ENCODE measurements at regions not wholly inside any gene's neighbourhood (a gene's known extent, or its start where the extent isn't known, plus 50 kb on each side); places are given as distances from the start of the nearest gene placed in this dataset.

DNA sequence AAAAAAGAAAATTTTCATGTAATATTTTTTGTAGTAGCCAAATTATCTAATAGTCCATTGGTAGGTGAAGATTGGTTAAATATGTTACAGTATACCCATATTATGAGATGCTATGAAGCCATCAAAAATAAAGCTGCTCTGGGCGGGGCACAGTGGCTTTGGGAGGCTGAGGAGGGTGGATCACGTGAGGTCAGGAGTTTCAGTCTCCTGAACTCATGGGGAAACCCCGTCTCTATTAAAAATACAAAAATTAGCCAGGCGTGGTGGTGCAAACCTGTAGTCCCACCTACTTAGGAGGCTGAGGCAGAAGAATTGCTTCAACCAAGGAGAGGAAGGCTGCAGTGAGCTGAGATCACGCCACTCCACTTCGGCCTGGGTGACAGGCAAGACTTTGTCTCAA is 360.5 kb downstream of the KIF16B start:
- TF ChIP-seq FOXM1 (IDR thresholded peaks at IDR 0.05; ENCODE audit: borderline replicate concordance, low read depth) = no peak
- TF ChIP-seq TAF1 (IDR thresholded peaks at IDR 0.05; ENCODE audit: low read depth) = no peak
- TF ChIP-seq, protein P1, sequence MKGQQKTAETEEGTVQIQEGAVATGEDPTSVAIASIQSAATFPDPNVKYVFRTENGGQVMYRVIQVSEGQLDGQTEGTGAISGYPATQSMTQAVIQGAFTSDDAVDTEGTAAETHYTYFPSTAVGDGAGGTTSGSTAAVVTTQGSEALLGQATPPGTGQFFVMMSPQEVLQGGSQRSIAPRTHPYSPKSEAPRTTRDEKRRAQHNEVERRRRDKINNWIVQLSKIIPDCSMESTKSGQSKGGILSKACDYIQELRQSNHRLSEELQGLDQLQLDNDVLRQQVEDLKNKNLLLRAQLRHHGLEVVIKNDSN (IDR thresholded peaks at IDR 0.05) = no peak
- no peak for TF ChIP-seq RAD21 (IDR thresholded peaks at IDR 0.05; ENCODE audit: low read depth)
- TF ChIP-seq NFIC (IDR thresholded peaks at IDR 0.05) = no peak
- no peak for TF ChIP-seq TEAD4 (IDR thresholded peaks at IDR 0.05)
- no peak for TF ChIP-seq YY1 (IDR thresholded peaks at IDR 0.05; ENCODE audit: low read depth)
- no peak for TF ChIP-seq CREB1 (IDR thresholded peaks at IDR 0.05; ENCODE audit: low read depth)
- TF ChIP-seq ZBTB7A (IDR thresholded peaks at IDR 0.05; ENCODE audit: low read depth) = no peak
- no peak for TF ChIP-seq MAX (IDR thresholded peaks at IDR 0.05)
- TF ChIP-seq EGR1 (IDR thresholded peaks at IDR 0.05) = no peak
- TF ChIP-seq CEBPB (IDR thresholded peaks at IDR 0.05) = no peak
- no peak for TF ChIP-seq EP300 (IDR thresholded peaks at IDR 0.05; ENCODE audit: borderline replicate concordance)
- TF ChIP-seq, protein P2, sequence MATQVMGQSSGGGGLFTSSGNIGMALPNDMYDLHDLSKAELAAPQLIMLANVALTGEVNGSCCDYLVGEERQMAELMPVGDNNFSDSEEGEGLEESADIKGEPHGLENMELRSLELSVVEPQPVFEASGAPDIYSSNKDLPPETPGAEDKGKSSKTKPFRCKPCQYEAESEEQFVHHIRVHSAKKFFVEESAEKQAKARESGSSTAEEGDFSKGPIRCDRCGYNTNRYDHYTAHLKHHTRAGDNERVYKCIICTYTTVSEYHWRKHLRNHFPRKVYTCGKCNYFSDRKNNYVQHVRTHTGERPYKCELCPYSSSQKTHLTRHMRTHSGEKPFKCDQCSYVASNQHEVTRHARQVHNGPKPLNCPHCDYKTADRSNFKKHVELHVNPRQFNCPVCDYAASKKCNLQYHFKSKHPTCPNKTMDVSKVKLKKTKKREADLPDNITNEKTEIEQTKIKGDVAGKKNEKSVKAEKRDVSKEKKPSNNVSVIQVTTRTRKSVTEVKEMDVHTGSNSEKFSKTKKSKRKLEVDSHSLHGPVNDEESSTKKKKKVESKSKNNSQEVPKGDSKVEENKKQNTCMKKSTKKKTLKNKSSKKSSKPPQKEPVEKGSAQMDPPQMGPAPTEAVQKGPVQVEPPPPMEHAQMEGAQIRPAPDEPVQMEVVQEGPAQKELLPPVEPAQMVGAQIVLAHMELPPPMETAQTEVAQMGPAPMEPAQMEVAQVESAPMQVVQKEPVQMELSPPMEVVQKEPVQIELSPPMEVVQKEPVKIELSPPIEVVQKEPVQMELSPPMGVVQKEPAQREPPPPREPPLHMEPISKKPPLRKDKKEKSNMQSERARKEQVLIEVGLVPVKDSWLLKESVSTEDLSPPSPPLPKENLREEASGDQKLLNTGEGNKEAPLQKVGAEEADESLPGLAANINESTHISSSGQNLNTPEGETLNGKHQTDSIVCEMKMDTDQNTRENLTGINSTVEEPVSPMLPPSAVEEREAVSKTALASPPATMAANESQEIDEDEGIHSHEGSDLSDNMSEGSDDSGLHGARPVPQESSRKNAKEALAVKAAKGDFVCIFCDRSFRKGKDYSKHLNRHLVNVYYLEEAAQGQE (IDR thresholded peaks at IDR 0.05; ENCODE audit: low read depth) = no peak
- no peak for TF ChIP-seq TCF12 (IDR thresholded peaks at IDR 0.05; ENCODE audit: low read depth)

DNA sequence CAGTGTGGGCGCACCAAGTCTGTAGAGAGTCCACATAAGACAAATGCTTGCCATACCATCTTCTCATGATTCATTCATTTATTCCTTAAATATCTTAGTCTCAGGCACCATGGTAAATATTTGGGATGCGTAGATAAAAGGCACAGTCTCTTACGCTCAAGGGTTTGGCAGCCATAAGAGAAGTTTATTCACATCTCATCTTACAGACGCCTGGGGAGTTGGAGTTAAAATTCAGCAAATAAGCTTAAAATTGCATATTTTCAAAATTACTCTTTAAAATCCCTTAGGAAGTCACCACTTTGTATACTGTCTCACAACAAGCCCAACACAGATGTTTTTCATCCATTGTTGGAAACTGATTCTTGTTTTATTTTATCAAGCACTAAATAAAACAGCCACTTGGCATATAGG is 363.3 kb downstream of the KIF16B start:
- TF ChIP-seq TAF1 (IDR thresholded peaks at IDR 0.05; ENCODE audit: low read depth) = no peak
- TF ChIP-seq CEBPB (IDR thresholded peaks at IDR 0.05) = no peak

DNA sequence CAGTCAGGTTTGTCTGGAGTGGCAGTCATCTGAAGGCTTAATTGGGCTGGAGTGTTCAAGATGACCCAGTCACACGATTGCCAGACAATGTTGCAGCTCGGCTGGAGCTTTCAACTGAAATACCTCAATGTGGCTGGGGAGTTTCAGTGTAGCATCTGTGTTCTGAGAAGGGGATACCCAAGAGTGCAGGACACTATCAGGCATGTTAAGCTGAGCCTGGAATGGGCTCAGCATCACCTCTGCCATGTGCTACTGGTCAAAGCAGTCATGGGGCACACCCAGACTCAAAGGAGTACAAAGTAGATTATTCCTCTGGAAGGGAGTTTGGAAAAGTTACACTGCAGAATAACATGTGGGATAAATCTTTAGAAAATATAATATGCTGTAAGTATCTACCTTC is 363.9 kb downstream of the KIF16B start:
- no peak for TF ChIP-seq CEBPB (IDR thresholded peaks at IDR 0.05)
- no peak for TF ChIP-seq TEAD4 (IDR thresholded peaks at IDR 0.05)
- TF ChIP-seq MAX (IDR thresholded peaks at IDR 0.05) = no peak
- TF ChIP-seq EP300 (IDR thresholded peaks at IDR 0.05; ENCODE audit: borderline replicate concordance) = no peak
- TF ChIP-seq, protein P1 (IDR thresholded peaks at IDR 0.05) = no peak
- TF ChIP-seq TAF1 (IDR thresholded peaks at IDR 0.05; ENCODE audit: low read depth) = no peak

DNA sequence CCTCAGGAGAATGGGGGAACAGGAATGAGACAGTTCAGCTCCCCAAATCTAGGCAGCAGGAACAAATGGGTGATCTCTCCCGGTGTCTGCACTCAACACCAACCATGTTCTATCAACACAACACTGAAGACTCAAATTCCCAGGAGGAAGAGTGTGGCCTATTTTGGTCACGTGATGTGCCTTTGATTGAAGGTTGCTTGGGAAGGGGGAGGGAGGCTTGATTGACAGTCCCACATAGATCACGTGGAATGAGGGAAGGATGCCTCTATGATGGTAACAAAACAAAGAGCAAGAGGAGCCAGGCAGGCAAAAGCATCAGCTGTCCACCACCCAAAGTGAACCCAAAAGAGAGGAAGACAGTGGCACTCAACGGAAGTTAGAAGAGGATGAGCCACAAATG is 364.8 kb downstream of the KIF16B start:
- TF ChIP-seq EGR1 (IDR thresholded peaks at IDR 0.05) (no peak), CEBPB (IDR thresholded peaks at IDR 0.05) (no peak), ZBTB7A (IDR thresholded peaks at IDR 0.05; ENCODE audit: low read depth) (no peak), TEAD4 (IDR thresholded peaks at IDR 0.05) (no peak), TCF12 (IDR thresholded peaks at IDR 0.05; ENCODE audit: low read depth) (no peak), MAX (IDR thresholded peaks at IDR 0.05) (no peak), TAF1 (IDR thresholded peaks at IDR 0.05; ENCODE audit: low read depth) (no peak), NFIC (IDR thresholded peaks at IDR 0.05) (no peak), EP300 (IDR thresholded peaks at IDR 0.05; ENCODE audit: borderline replicate concordance) (no peak), RAD21 (IDR thresholded peaks at IDR 0.05; ENCODE audit: low read depth) (no peak), FOXM1 (IDR thresholded peaks at IDR 0.05; ENCODE audit: borderline replicate concordance, low read depth) (no peak)
- TF ChIP-seq, protein P1 (IDR thresholded peaks at IDR 0.05) = no peak
- TF ChIP-seq, protein P2 (IDR thresholded peaks at IDR 0.05; ENCODE audit: low read depth) = no peak

DNA sequence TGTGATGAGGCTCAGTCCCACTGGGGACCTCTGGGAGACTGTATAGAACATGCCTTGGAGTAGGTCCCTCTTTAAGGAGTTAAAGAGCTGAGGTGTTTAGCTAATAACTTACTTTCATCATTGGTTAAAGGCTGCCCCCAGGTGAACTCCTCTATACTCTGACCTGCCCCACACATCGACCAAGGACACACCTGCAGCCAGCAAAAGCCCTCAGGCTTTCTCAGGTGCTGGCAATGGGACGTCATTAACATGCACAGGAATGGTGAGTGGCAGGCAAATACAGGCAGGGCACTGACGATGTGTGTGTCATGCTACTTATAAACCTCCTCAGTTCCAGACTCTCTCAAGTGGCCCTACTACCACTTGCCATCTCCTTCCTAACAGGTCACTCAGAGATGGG is 366.4 kb downstream of the KIF16B start:
- TF ChIP-seq RAD21 (IDR thresholded peaks at IDR 0.05; ENCODE audit: low read depth) (no peak), EP300 (IDR thresholded peaks at IDR 0.05; ENCODE audit: borderline replicate concordance) (no peak), TCF12 (IDR thresholded peaks at IDR 0.05; ENCODE audit: low read depth) (no peak), TEAD4 (IDR thresholded peaks at IDR 0.05) (no peak), TAF1 (IDR thresholded peaks at IDR 0.05; ENCODE audit: low read depth) (no peak), FOXM1 (IDR thresholded peaks at IDR 0.05; ENCODE audit: borderline replicate concordance, low read depth) (no peak), CEBPB (IDR thresholded peaks at IDR 0.05) (no peak), EGR1 (IDR thresholded peaks at IDR 0.05) (no peak), YY1 (IDR thresholded peaks at IDR 0.05; ENCODE audit: low read depth) (no peak)
- TF ChIP-seq, protein P1 (IDR thresholded peaks at IDR 0.05) = no peak
